PC-9 (cell line): ENCODE measurements at regions not wholly inside any gene's neighbourhood (a gene's known extent, or its start where the extent isn't known, plus 50 kb on each side); places are given as distances from the start of the nearest gene placed in this dataset.

Experiments used
- CTCF ChIP-seq: fragments of 200-600 bp; sonication (generic); conservative IDR thresholded peaks from 2 replicates; pipeline ENCODE4 v1.6.1; 2017; ENCODE audit warnings: mixed run types, antibody characterized with exemption, mild to moderate bottlenecking, moderate library complexity
- EZH2 ChIP-seq: fragments of 200-600 bp; sonication (generic); IDR thresholded peaks from 2 replicates; pipeline ENCODE4 v1.8.0; 2017; ENCODE audit warnings: antibody characterized with exemption, low read depth

DNA sequence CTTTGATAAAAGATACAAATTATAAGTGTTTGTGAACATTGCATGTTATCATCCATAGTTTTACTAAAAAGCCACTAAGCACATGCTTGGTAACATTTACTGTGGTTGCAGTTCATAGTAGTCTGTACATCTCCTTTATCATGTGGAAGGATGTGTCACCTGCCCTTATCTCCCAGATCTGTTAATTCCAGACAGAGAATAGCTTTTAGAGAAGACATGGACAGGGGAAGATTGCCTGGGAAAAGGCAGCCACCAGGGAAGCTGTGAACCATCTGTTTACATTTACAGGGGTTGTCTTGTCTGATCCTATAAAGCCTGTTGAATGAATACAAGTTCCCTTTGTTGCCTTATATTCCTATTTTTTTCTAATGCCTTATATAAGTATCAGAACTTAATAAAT lies 396.0 kb downstream of the FAT4 start:
- TF ChIP-seq CTCF (no peak), EZH2 (no peak)
